ENCODE measurements at regions not wholly inside any gene's neighbourhood (a gene's known extent, or its start where the extent isn't known, plus 50 kb on each side); places are given as distances from the start of the nearest gene placed in this dataset.

GRCh38 chr15:72902919-72903260 lies 119.3 kb upstream of the ADPGK start:
- CTCF ChIA-PET, result no interaction called here

GRCh38 chr15:72902245-72902918 lies 118.8 kb upstream of the ADPGK start:
- no peak for DNase-seq (ENCODE audit: low read depth, low spot score)
- H3K4me3 ChIP-seq (ENCODE audit: low read depth, low read length), result no peak overlapping the region
- no peak for TF ChIP-seq CTCF (IDR thresholded peaks at IDR 0.05; ENCODE audit: insufficient read depth, low read length, missing control alignments)
- CTCF ChIA-PET, result no interaction called here
- POLR2A ChIA-PET, result interaction anchor here (0.6 to 0.8 kb wide), 2 partner anchors 31 to 118 kb away, joined by 3 read pairs; no protein-coding TSS in a partner anchor

More at GRCh38 chr15:72902919-72903260, 119.3 kb upstream of the ADPGK start:
- POLR2A ChIA-PET, result no interaction called here
- TF ChIP-seq CTCF (IDR thresholded peaks at IDR 0.05; ENCODE audit: insufficient read depth, low read length, missing control alignments), result no peak
- no peak for DNase-seq (ENCODE audit: low read depth, low spot score)
- no peak overlapping the region for H3K4me3 ChIP-seq (ENCODE audit: low read depth, low read length)

GRCh38 chr15:72892986-72893385 lies 109.4 kb upstream of the ADPGK start:
- TF ChIP-seq CTCF (IDR thresholded peaks at IDR 0.05; ENCODE audit: insufficient read depth, low read length, missing control alignments), result no peak
- ChIA-PET CTCF (no interaction called here), POLR2A (no interaction called here)
- no peak overlapping the region for H3K4me3 ChIP-seq (ENCODE audit: low read depth, low read length)
- no peak for DNase-seq (ENCODE audit: low read depth, low spot score)

- DNase-seq (ENCODE audit: low read depth, low spot score), result no peak
- H3K4me3 ChIP-seq (ENCODE audit: low read depth, low read length), result no peak overlapping the region
- ChIA-PET CTCF (no interaction called here), POLR2A (no interaction called here)
- TF ChIP-seq CTCF (IDR thresholded peaks at IDR 0.05; ENCODE audit: insufficient read depth, low read length, missing control alignments), result no peak
Measured at GRCh38 chr15:72890043-72890442, 106.5 kb upstream of the ADPGK start.

GRCh38 chr15:72889545-72889944 lies 106.0 kb upstream of the ADPGK start:
- no peak for DNase-seq (ENCODE audit: low read depth, low spot score)
- ChIA-PET CTCF (no interaction called here), POLR2A (no interaction called here)
- H3K4me3 ChIP-seq (ENCODE audit: low read depth, low read length), result no peak overlapping the region
- no peak for TF ChIP-seq CTCF (IDR thresholded peaks at IDR 0.05; ENCODE audit: insufficient read depth, low read length, missing control alignments)

GRCh38 chr15:72888811-72889210 lies 105.3 kb upstream of the ADPGK start:
- no peak overlapping the region for H3K4me3 ChIP-seq (ENCODE audit: low read depth, low read length)
- DNase-seq (ENCODE audit: low read depth, low spot score), result no peak
- TF ChIP-seq CTCF (IDR thresholded peaks at IDR 0.05; ENCODE audit: insufficient read depth, low read length, missing control alignments), result no peak
- CTCF ChIA-PET, result no interaction called here
- POLR2A ChIA-PET, result no interaction called here

Data from AG04449 (cell line).